ENCODE measurements at regions not wholly inside any gene's neighbourhood (a gene's known extent, or its start where the extent isn't known, plus 50 kb on each side); places are given as distances from the start of the nearest gene placed in this dataset.

GRCh38 chr2:217746808-217747207 lies 256.0 kb downstream of the TNS1 start:
- ATAC-seq, result no peak
- Mint-ChIP-seq H3K4me1 (peaks cover 3% of the 10 kb centered on the region; the same call in 2 of the 3 replicates), H3K9me3 (no peaks in the 10 kb centered on the region; the same call in 1 of the 3 replicates), H3K4me3 (no peak overlapping the region), H3K36me3 (ENCODE audit: low read depth) (no peaks in the 10 kb centered on the region), H3K27me3 (ENCODE audit: insufficient read depth, low read depth, poor library complexity) (peaks cover 5% of the 10 kb centered on the region), H3K27ac (no peak overlapping the region)
- Histone ChIP-seq H3K79me2 (replicated peaks; ENCODE audit: insufficient read depth) (no peaks in the 10 kb centered on the region), H3K9me2 (ENCODE audit: insufficient read depth) (peaks cover 7% of the 10 kb centered on the region), H4K20me1 (replicated peaks; ENCODE audit: insufficient read depth) (no peaks in the 10 kb centered on the region), H3K36me3 (ENCODE audit: insufficient read depth) (no peaks in the 10 kb centered on the region), H3F3A (replicated peaks; ENCODE audit: low read depth) (no peaks in the 10 kb centered on the region), H3K4me1 (ENCODE audit: insufficient read depth) (no peaks in the 10 kb centered on the region), H2AFZ (no peak overlapping the region), H3K4me2 (no peak overlapping the region), H3K4me3 (no peak overlapping the region), H3K27me3 (ENCODE audit: insufficient read depth) (no peaks in the 10 kb centered on the region), H3K27ac (ENCODE audit: low read depth) (no peak overlapping the region)
- DNase-seq (ENCODE audit: low spot score), result no peak
- TF ChIP-seq POLR2AphosphoS5 (IDR thresholded peaks at IDR 0.05; ENCODE audit: low read depth) (no peak), EZH2phosphoT487 (IDR thresholded peaks at IDR 0.05; ENCODE audit: unreplicated experiment) (no peak)

- no peak overlapping the region for H3K4me3 ChIP-seq
- no peaks in the 10 kb centered on the region for H3K27me3 ChIP-seq (ENCODE audit: insufficient read depth)
- Mint-ChIP-seq H3K36me3 (ENCODE audit: low read depth) (no peaks in the 10 kb centered on the region), H3K27me3 (ENCODE audit: insufficient read depth, low read depth, poor library complexity) (peaks cover 8% of the 10 kb centered on the region), H3K4me1 (peaks cover 3% of the 10 kb centered on the region; the same call in 2 of the 3 replicates), H3K27ac (no peak overlapping the region), H3K4me3 (no peak overlapping the region), H3K9me3 (no peaks in the 10 kb centered on the region; the same call in 1 of the 3 replicates)
- peaks cover 7% of the 10 kb centered on the region for H3K9me2 ChIP-seq (ENCODE audit: insufficient read depth)
- no peaks in the 10 kb centered on the region for H3K79me2 ChIP-seq (replicated peaks; ENCODE audit: insufficient read depth)
- no peaks in the 10 kb centered on the region for H3K36me3 ChIP-seq (ENCODE audit: insufficient read depth)
- DNase-seq (ENCODE audit: low spot score), result no peak
- no peaks in the 10 kb centered on the region for H3K4me1 ChIP-seq (ENCODE audit: insufficient read depth)
- no peak overlapping the region for H3K4me2 ChIP-seq
- no peak for ATAC-seq
- H4K20me1 ChIP-seq (replicated peaks; ENCODE audit: insufficient read depth), result no peaks in the 10 kb centered on the region
- H3F3A ChIP-seq (replicated peaks; ENCODE audit: low read depth), result no peaks in the 10 kb centered on the region
- H2AFZ ChIP-seq, result no peak overlapping the region
- no peak overlapping the region for H3K27ac ChIP-seq (ENCODE audit: low read depth)
- TF ChIP-seq, protein P1, sequence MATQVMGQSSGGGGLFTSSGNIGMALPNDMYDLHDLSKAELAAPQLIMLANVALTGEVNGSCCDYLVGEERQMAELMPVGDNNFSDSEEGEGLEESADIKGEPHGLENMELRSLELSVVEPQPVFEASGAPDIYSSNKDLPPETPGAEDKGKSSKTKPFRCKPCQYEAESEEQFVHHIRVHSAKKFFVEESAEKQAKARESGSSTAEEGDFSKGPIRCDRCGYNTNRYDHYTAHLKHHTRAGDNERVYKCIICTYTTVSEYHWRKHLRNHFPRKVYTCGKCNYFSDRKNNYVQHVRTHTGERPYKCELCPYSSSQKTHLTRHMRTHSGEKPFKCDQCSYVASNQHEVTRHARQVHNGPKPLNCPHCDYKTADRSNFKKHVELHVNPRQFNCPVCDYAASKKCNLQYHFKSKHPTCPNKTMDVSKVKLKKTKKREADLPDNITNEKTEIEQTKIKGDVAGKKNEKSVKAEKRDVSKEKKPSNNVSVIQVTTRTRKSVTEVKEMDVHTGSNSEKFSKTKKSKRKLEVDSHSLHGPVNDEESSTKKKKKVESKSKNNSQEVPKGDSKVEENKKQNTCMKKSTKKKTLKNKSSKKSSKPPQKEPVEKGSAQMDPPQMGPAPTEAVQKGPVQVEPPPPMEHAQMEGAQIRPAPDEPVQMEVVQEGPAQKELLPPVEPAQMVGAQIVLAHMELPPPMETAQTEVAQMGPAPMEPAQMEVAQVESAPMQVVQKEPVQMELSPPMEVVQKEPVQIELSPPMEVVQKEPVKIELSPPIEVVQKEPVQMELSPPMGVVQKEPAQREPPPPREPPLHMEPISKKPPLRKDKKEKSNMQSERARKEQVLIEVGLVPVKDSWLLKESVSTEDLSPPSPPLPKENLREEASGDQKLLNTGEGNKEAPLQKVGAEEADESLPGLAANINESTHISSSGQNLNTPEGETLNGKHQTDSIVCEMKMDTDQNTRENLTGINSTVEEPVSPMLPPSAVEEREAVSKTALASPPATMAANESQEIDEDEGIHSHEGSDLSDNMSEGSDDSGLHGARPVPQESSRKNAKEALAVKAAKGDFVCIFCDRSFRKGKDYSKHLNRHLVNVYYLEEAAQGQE (IDR thresholded peaks at IDR 0.05; ENCODE audit: unreplicated experiment), result no peak
- TF ChIP-seq CTCF (conservative IDR thresholded peaks at IDR 0.05; ENCODE audit: low read depth in 2 of 2), result no peak
- no peak for TF ChIP-seq JUNB (IDR thresholded peaks at IDR 0.05; ENCODE audit: unreplicated experiment)
- TF ChIP-seq EZH2phosphoT487 (IDR thresholded peaks at IDR 0.05; ENCODE audit: unreplicated experiment), result no peak
- TF ChIP-seq POLR2AphosphoS5 (IDR thresholded peaks at IDR 0.05; ENCODE audit: low read depth), result no peak
- no peak for TF ChIP-seq ETS1 (IDR thresholded peaks at IDR 0.05)
- TF ChIP-seq ZNF331 (CRISPR knock-in tag; IDR thresholded peaks at IDR 0.05; ENCODE audit: low read depth), result no peak
- no peak for TF ChIP-seq EZH2 (IDR thresholded peaks at IDR 0.05; ENCODE audit: low read depth, unreplicated experiment)
- TF ChIP-seq CREB1 (CRISPR knock-in tag; IDR thresholded peaks at IDR 0.05; ENCODE audit: low read depth), result no peak
- TF ChIP-seq NANOG (IDR thresholded peaks at IDR 0.05; ENCODE audit: borderline replicate concordance), result no peak
These were observed 258.6 kb downstream of the TNS1 start for GRCh38 chr2:217743966-217744761.
